ENCODE measurements at regions not wholly inside any gene's neighbourhood (a gene's known extent, or its start where the extent isn't known, plus 50 kb on each side); places are given as distances from the start of the nearest gene placed in this dataset.

GRCh38 chr6:137816688-137817618, 50.1 kb upstream of the TNFAIP3 start:
- Histone ChIP-seq H3K9ac (ENCODE audit: low read length) (no peak overlapping the region), H3K27ac (ENCODE audit: low read length) (peak overlapping the region; percentile 81; the same call in 1 of the 2 replicates), H3K4me3 (ENCODE audit: low read length) (no peak overlapping the region), H3K79me2 (ENCODE audit: low read length) (no peaks in the 10 kb centered on the region), H4K20me1 (ENCODE audit: insufficient read depth, low read length) (no peaks in the 10 kb centered on the region), H3K4me2 (ENCODE audit: low read depth, low read length) (peak overlapping the region; percentile 91), H3K9me3 (replicated peaks; ENCODE audit: insufficient read depth, low read length) (no peaks in the 10 kb centered on the region), H2AFZ (ENCODE audit: low read length) (no peak overlapping the region), H3K9me2 (replicated peaks; ENCODE audit: insufficient read depth, low read length) (no peaks in the 10 kb centered on the region), H3F3A (ENCODE audit: insufficient read depth, low read length) (peaks cover 17% of the 10 kb centered on the region; the same call in 1 of the 2 replicates), H3K27me3 (replicated peaks; ENCODE audit: insufficient read depth, low read length) (no peaks in the 10 kb centered on the region), H3K36me3 (replicated peaks; ENCODE audit: insufficient read depth, low read length) (no peaks in the 10 kb centered on the region), H3K4me1 (ENCODE audit: low read length) (peaks cover 31% of the 10 kb centered on the region)
- TF ChIP-seq EZH2 (optimal IDR thresholded peaks at IDR 0.05; ENCODE audit: low read depth, low read length) = no peak
- no peak for TF ChIP-seq EZH2phosphoT487 (IDR thresholded peaks at IDR 0.05; ENCODE audit: low read length)
- no peak for TF ChIP-seq CTCF (IDR thresholded peaks at IDR 0.05; ENCODE audit: low read length)
- no peak for DNase-seq
